HCT116 (cell line): ENCODE measurements at regions not wholly inside any gene's neighbourhood (a gene's known extent, or its start where the extent isn't known, plus 50 kb on each side); places are given as distances from the start of the nearest gene placed in this dataset.

Source experiments
- ATAC-seq: fragments of 200-7000 bp; cut with Tn5 transposase; 2 replicates; pipeline ENCODE4 v1.9.1; 2020; ENCODE audit warnings: mild to moderate bottlenecking, moderate library complexity
- BruUV-seq: library from RNA; stranded (reverse); fragments of 400-500 nt; replicated peaks from 2 replicates; lab custom pipeline; 2021; lab: Mats Ljungman, UMichigan
- CTCF ChIA-PET: fragments of 300-600 bp; sonication (Branson Sonifier 250); formaldehyde crosslinking; loops from one replicate; lab custom pipeline; 2021; ENCODE audit warnings: antibody characterized with exemption; lab: Charles Lee
- POLR2A ChIA-PET: fragments of 300-600, 350-600 bp; sonication (Branson Sonifier 250); formaldehyde crosslinking; loops from one replicate; lab custom pipeline; 2021; ENCODE audit warnings: antibody characterized with exemption; lab: Charles Lee
- RAD21 ChIA-PET, 2 experiments: fragments of 300-600 bp; sonication (Branson Sonifier 250); formaldehyde crosslinking; loops; one replicate each; lab custom pipeline; 2023; ENCODE audit warnings: low total read pairs in 2 of 2; ENCODE audit not compliant: uncharacterized antibody in 2 of 2, unreplicated experiment in 2 of 2, low non-redundant PET in 1 of 2; lab: Charles Lee
- DNase-seq: peaks from one replicate; pipeline ENCODE4 v3.0.0-alpha.2; 2010; ENCODE audit warnings: low read depth, low spot score
- H2AFZ ChIP-seq: fragments of 200-600 bp; shearing (Covaris generic), sonication (generic); 2 replicates; pipeline ENCODE4 v1.6.1; 2017; ENCODE audit warnings: low read depth, mixed run types, mixed read lengths, antibody characterized with exemption, low read length; ENCODE audit not compliant: poor library complexity, severe bottlenecking
- H3K27ac ChIP-seq: 2 replicates; pipeline ENCODE4 v1.5.1; 2012; ENCODE audit warnings: low read depth, low read length
- H3K27me3 ChIP-seq: fragments of 200-600 bp; sonication (generic); 2 replicates; pipeline ENCODE4 v1.6.1; 2016; ENCODE audit warnings: mixed run types, low read length, mixed read lengths; ENCODE audit not compliant: insufficient read depth
- H3K36me3 ChIP-seq, 2 experiments: fragments of 200-500 bp in 1 of 2; fragments of 200-600 bp in 1 of 2; sonication (Bioruptor generic) in 1 of 2; sonication (generic) in 1 of 2; 2 replicates each; pipeline versions ENCODE4 v1.5.1 to v1.6.1; 2014 to 2016; ENCODE audit warnings: low read length in 2 of 2, inconsistent platforms in 1 of 2, mixed read lengths in 1 of 2, mixed run types in 1 of 2; ENCODE audit not compliant: insufficient read depth in 2 of 2, control insufficient read depth in 1 of 2
- H3K4me1 ChIP-seq, 2 experiments: fragments of 200-600 bp in 1 of 2; sonication (generic) in 1 of 2; 2 replicates each; pipeline versions ENCODE4 v1.5.1 to v1.6.1; 2012 to 2017; ENCODE audit warnings: low read length in 2 of 2, inconsistent platforms in 1 of 2, mild to moderate bottlenecking in 1 of 2, mixed read lengths in 1 of 2, mixed run types in 1 of 2, moderate library complexity in 1 of 2; ENCODE audit not compliant: insufficient read depth in 2 of 2, control insufficient read depth in 1 of 2
- H3K4me2 ChIP-seq: fragments of 200-600 bp; sonication (generic); 2 replicates; pipeline ENCODE4 v1.6.1; 2017; ENCODE audit warnings: mixed run types, low read length, mixed read lengths
- H3K4me3 ChIP-seq, 2 experiments: fragments of 200-600 bp in 1 of 2; sonication (generic) in 1 of 2; replicated peaks in 1 of 2; 2 replicates each; pipeline ENCODE4 v1.5.1; 2011 to 2016; ENCODE audit warnings: low read length in 2 of 2, control low read depth in 1 of 2, low read depth in 1 of 2, mild to moderate bottlenecking in 1 of 2, mixed read lengths in 1 of 2, mixed run types in 1 of 2
- H3K79me2 ChIP-seq: fragments of 200-600 bp; sonication (generic); 2 replicates; pipeline ENCODE4 v1.6.1; 2017; ENCODE audit warnings: mild to moderate bottlenecking, mixed run types, low read length, moderate library complexity, mixed read lengths; ENCODE audit not compliant: insufficient read depth
- H3K9ac ChIP-seq: fragments of 200-600 bp; sonication (generic); 2 replicates; pipeline ENCODE4 v1.6.1; 2016; ENCODE audit warnings: low read length, mixed read lengths
- H3K9me2 ChIP-seq: fragments of 200-600 bp; sonication (generic), shearing (Covaris generic); 2 replicates; pipeline ENCODE4 v1.6.1; 2017; ENCODE audit warnings: mixed run types, mild to moderate bottlenecking, moderate library complexity; ENCODE audit not compliant: insufficient read depth
- H3K9me3 ChIP-seq, 2 experiments: fragments of 200-500 bp in 1 of 2; fragments of 200-600 bp in 1 of 2; sonication (Bioruptor generic) in 1 of 2; sonication (generic) in 1 of 2; 2 replicates each; pipeline ENCODE4 v1.6.1; 2014 to 2017; ENCODE audit warnings: low read length in 2 of 2, mixed read lengths in 2 of 2, inconsistent platforms in 1 of 2, low read depth in 1 of 2, mild to moderate bottlenecking in 1 of 2, mixed run types in 1 of 2, moderate library complexity in 1 of 2; ENCODE audit not compliant: control insufficient read depth in 1 of 2, insufficient read depth in 1 of 2
- H4K20me1 ChIP-seq: fragments of 200-600 bp; sonication (generic), shearing (Covaris generic); 2 replicates; pipeline ENCODE4 v1.6.1; 2017; ENCODE audit warnings: mixed run types, mild to moderate bottlenecking, moderate library complexity; ENCODE audit not compliant: insufficient read depth
- CBX3 ChIP-seq: IDR thresholded peaks from 2 replicates; pipeline ENCODE4 v1.6.1; 2012; ENCODE audit warnings: low read depth
- intact Hi-C: fragments of 100-400 bp; cut with micrococcal nuclease; formaldehyde crosslinking; loops from 2 replicates; pipeline ENCODE4 v1.10.0; 2022
- TF ChIP-seq, protein P1 (sequence below): IDR thresholded peaks from 2 replicates; pipeline ENCODE4 v1.6.1; 2011; ENCODE audit warnings: mild to moderate bottlenecking, low read length, moderate library complexity; ENCODE audit not compliant: insufficient replicate concordance; ENCODE audit errors: extremely low read depth

DNA sequence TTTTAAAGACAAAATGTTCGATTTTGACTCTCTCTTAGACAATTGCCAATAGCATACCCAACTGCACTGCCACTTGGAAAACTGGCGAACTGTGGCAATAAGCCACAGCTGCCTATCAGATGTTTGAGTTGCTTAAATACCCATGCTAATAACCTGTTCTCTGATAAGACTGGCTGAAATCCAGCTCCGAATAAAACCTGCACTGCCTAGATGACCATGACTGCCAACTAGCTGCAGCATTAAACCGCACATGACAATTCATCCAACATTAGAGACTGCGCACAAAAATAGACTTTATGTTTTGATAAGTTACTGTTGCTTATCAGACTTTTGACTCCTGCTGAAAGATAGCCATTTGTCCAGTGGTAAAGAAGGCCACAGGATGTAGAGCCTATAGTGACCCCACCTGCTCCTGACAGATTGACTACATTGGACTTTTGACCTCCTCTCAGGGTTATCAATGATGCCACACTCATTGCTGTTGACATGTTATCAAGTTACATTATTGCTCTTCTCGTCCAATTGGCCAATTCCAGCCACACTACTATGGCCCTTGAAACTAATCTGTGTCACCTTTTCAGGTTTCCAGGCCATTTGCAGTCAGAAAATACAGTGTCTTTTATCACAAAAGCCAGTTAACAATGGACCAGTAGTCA lies 299.0 kb downstream of the HGF start:
- H3K27ac ChIP-seq: no peak overlapping the region
- ATAC-seq: no peak
- no peak for TF ChIP-seq CBX3
- TF ChIP-seq, protein P1, sequence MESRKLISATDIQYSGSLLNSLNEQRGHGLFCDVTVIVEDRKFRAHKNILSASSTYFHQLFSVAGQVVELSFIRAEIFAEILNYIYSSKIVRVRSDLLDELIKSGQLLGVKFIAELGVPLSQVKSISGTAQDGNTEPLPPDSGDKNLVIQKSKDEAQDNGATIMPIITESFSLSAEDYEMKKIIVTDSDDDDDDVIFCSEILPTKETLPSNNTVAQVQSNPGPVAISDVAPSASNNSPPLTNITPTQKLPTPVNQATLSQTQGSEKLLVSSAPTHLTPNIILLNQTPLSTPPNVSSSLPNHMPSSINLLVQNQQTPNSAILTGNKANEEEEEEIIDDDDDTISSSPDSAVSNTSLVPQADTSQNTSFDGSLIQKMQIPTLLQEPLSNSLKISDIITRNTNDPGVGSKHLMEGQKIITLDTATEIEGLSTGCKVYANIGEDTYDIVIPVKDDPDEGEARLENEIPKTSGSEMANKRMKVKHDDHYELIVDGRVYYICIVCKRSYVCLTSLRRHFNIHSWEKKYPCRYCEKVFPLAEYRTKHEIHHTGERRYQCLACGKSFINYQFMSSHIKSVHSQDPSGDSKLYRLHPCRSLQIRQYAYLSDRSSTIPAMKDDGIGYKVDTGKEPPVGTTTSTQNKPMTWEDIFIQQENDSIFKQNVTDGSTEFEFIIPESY: no peak
- TF ChIP-seq, all 23 proteins: peak for 0
- ChIA-PET CTCF (interaction anchor here (0.6 to 2.8 kb wide), 22 partner anchors 11 to 1336 kb away, joined by 3 to 27 read pairs (median 5); partner anchors contain the start of genes GNAI1 and SEMA3C), POLR2A (interaction anchor here (1.1 kb wide), 1 partner anchor 773 kb away, joined by 4 read pairs; no protein-coding TSS in a partner anchor), RAD21 (interaction anchor here (0.6 to 1.1 kb wide), 4 partner anchors 552 to 773 kb away, joined by 3 to 4 read pairs (median 3); partner anchors contain the start of gene SEMA3C (in 1 of the 2))
- H3K9me3 ChIP-seq: no peaks in the 10 kb centered on the region
- H2AFZ ChIP-seq: no peak overlapping the region
- H3K9me2 ChIP-seq: no peaks in the 10 kb centered on the region
- no peak overlapping the region for H3K4me3 ChIP-seq
- BruUV-seq: no TSS peak
- H3K9ac ChIP-seq: no peak overlapping the region
- no peaks in the 10 kb centered on the region for H3K36me3 ChIP-seq
- peaks cover 0 to 9% of the 10 kb centered on the region in 2 experiments; a peak in 1 of 4 replicates for H3K4me1 ChIP-seq
- intact Hi-C loops: loop anchor here (1.0 to 5.0 kb wide), 3 partner anchors 554 to 1044 kb away; partner anchors contain the start of gene SEMA3C
- no peak for DNase-seq
- no peaks in the 10 kb centered on the region for H3K79me2 ChIP-seq
- no peaks in the 10 kb centered on the region for H4K20me1 ChIP-seq
- H3K4me2 ChIP-seq: no peak overlapping the region
- no peaks in the 10 kb centered on the region for H3K27me3 ChIP-seq
